ENCODE measurements at regions not wholly inside any gene's neighbourhood (a gene's known extent, or its start where the extent isn't known, plus 50 kb on each side); places are given as distances from the start of the nearest gene placed in this dataset.

- TF ChIP-seq CTCF (IDR thresholded peaks at IDR 0.05; ENCODE audit: insufficient read depth, low read length) (no peak), POLR2AphosphoS5 (IDR thresholded peaks at IDR 0.05; ENCODE audit: low read depth) (no peak), REST (IDR thresholded peaks at IDR 0.05; ENCODE audit: insufficient replicate concordance, low read depth) (no peak), SPI1 (IDR thresholded peaks at IDR 0.05; ENCODE audit: borderline replicate concordance, low read depth) (no peak)
Measured at GRCh38 chr4:24411299-24411698, 173.1 kb downstream of the DHX15 start.

All from HL-60 (cell line).